ENCODE measurements at regions not wholly inside any gene's neighbourhood (a gene's known extent, or its start where the extent isn't known, plus 50 kb on each side); places are given as distances from the start of the nearest gene placed in this dataset.

DNA sequence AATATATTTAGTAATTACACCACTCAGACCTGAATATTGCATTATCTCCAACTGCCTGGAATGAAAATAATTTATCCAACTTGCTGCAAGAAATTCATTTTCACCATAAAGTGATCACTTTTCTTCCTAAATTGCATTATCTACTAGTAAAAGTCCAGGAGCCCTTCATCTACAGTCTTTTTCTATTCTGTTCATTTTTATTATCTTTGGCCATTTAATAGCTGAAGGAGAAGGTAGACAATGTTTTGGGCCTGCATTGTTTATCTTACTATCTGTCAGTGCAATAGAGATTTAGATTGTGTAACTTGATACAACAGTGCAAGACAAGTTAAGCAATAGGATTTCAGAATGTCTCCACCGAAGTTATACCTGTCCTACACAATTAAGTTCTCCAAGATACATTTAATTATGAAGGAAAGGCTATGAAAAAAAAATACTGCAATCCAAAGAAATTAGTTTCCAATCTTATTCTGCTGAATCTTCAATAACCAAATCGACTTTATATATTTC lies 1339.7 kb upstream of the CDH6 start:
- TF ChIP-seq CREB1 (IDR thresholded peaks at IDR 0.05; ENCODE audit: low read depth) (no peak), CEBPB (IDR thresholded peaks at IDR 0.05) (peak; percentile 41; the same call in 1 of the 2 replicates), YY1 (IDR thresholded peaks at IDR 0.05; ENCODE audit: low read depth) (no peak), EP300 (IDR thresholded peaks at IDR 0.05; ENCODE audit: borderline replicate concordance) (no peak), ZBTB7A (IDR thresholded peaks at IDR 0.05; ENCODE audit: low read depth) (no peak), TAF1 (IDR thresholded peaks at IDR 0.05; ENCODE audit: low read depth) (no peak)
- TF ChIP-seq, protein P1, sequence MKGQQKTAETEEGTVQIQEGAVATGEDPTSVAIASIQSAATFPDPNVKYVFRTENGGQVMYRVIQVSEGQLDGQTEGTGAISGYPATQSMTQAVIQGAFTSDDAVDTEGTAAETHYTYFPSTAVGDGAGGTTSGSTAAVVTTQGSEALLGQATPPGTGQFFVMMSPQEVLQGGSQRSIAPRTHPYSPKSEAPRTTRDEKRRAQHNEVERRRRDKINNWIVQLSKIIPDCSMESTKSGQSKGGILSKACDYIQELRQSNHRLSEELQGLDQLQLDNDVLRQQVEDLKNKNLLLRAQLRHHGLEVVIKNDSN (IDR thresholded peaks at IDR 0.05): no peak

Data from Ishikawa (cell line).